GM10266 (cell line): ENCODE measurements at regions not wholly inside any gene's neighbourhood (a gene's known extent, or its start where the extent isn't known, plus 50 kb on each side); places are given as distances from the start of the nearest gene placed in this dataset.

Experiments used
- DNase-seq: peaks from one replicate; pipeline ENCODE4 v3.0.0; 2012; ENCODE audit errors: extremely low spot score
- CTCF ChIP-seq: IDR thresholded peaks from 2 replicates; pipeline ENCODE4 v1.5.1; 2012; ENCODE audit warnings: mild to moderate bottlenecking, low read depth; ENCODE audit not compliant: control insufficient read depth, insufficient read depth; ENCODE audit errors: missing control alignments

DNA sequence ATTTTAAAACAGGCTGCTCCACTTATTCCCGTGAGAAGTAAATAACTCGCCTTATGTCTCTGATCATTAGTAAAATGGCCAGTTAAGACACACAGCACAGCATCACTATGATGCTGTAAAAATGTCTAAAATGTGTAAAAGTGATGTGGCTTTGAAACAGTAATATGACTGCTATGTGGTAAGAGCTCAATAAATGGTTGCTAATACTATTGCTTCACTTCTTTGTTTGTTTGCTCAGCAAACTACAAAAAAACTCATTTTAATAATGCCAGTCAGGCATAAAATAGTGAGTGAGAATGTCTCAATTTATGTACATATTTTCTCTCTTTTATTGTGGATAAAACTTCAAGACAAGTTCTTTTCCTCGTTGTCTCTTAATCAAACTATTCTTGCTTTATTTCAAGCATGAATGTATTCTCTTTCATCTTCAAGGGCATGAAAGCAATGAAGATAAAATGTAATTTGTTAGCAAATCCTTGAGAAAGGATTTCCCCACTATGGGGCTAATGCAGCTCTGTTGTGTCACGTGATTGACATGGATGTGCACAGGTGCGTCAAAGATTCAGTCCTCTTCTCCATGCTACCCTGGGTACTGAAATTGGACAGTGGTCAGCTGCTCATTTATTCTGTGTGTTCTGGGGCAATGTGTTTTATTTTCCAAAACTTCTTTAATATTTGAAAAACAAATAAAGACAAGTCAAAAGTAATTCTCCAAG, 387.2 kb downstream of the TRIB2 start:
- TF ChIP-seq CTCF = no peak
- no peak for DNase-seq

- no peak for TF ChIP-seq CTCF
Measured at GRCh38 chr2:13104723-13105122, 388.0 kb downstream of the TRIB2 start.

DNA sequence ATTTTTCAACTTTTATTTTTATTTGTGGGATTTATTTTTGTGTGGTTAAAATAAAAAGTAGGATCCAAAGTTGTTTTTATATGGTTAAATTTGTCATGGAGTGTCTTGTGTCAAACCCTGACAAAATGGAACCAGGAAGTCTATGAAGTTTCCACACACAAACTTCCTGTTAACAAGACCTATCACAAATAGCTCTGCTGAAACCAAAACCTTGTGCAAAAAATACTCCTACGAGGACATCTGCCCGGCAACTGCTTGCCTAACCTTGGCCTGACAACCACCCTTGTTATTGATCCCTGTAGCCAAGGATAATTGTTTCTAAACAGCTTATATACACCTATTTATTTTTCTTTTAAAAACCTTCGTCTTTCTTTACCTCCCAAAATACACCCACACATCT, 389.6 kb downstream of the TRIB2 start:
- DNase-seq = no peak
- no peak for TF ChIP-seq CTCF

More at GRCh38 chr2:13104723-13105122, 388.0 kb downstream of the TRIB2 start:
- DNase-seq = no peak

DNA sequence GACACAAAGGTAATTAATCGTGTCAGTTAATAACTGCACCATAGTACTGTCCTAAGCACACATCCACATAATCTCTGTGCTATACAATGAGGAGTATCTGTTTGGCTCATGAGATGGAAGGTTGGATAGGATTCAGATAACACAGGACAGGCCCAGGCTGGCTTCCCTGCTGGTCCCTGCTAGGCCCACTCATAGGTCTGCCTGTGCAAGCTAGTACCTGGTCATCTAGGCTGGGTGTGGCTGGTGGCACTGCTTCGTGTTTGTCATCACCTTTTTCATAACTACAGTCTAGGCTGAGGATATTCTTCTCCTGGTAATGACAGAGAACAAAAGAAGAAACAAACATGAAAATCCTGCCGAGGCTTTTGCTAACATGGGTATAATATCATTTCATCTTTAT, 392.8 kb downstream of the TRIB2 start:
- DNase-seq = no peak
- no peak for TF ChIP-seq CTCF

GRCh38 chr2:13110825-13111224, 394.1 kb downstream of the TRIB2 start:
- TF ChIP-seq CTCF = no peak
- DNase-seq = no peak

GRCh38 chr2:13113002-13113401, 396.3 kb downstream of the TRIB2 start:
- DNase-seq = no peak
- no peak for TF ChIP-seq CTCF

- no peak for TF ChIP-seq CTCF
- DNase-seq = no peak
Measured at GRCh38 chr2:13114391-13114790, 397.7 kb downstream of the TRIB2 start.
